HG03565 (cell line): ENCODE measurements at regions not wholly inside any gene's neighbourhood (a gene's known extent, or its start where the extent isn't known, plus 50 kb on each side); places are given as distances from the start of the nearest gene placed in this dataset.
"Not testable (repeated sequence)": the region's sequence is repeated elsewhere in the genome, so short reads cannot be mapped to it uniquely, and the experiment has no call there.

Experiments
- ATAC-seq: cut with Tn5 transposase; IDR thresholded peaks from one replicate; pipeline ENCODE4 v1.9.1; 2021; ENCODE audit warnings: mild to moderate bottlenecking, moderate library complexity; ENCODE audit not compliant: unreplicated experiment

DNA sequence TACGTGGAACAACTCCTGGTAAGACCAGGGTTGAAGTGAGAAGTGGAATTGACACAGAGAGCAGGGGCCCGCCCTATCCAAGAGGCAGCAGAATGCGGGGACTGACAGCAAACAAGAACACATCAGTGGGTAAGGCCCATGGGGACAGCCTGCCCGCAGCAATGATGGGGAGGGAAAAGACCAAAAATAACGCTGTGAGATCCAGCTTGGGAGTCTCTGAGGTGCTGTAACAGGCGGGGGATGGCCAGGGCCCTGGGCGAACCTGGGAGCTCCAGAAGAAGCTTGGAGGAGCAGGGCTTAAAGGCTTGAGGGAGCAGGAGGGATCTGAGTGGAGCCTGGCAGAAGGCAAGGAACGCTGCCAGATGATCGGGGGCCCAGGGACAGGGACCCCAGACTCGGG, 173.4 kb downstream of the TMEM200C start:
- ATAC-seq: no peak

GRCh38 chr18:5720132-5720531, 175.2 kb downstream of the TMEM200C start:
- ATAC-seq: no peak

DNA sequence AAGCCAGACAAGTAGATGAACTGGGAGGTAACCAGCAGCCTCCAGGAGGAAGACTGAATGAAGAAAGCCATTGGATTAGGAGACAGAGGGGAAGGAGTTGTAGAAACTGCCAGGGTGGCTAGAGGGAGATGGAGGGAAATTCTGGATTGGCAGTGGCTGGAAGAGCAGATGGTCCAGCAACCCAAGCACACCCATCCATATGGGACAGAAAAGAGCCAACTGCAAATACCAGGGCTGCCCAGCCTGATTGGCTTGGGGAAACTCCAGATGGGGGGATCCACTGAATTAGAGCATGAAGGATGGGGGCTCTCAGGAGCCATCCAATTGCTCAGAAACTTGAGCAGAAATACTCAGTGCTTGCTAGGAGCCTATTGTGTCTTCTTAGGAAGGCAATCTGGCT, 173.5 kb upstream of the EPB41L3 start:
- ATAC-seq: no peak

- no peak for ATAC-seq
Measured at GRCh38 chr18:5710676-5711075, 166.9 kb upstream of the EPB41L3 start.

- no peak for ATAC-seq
Measured at GRCh38 chr18:5710235-5710634, 166.4 kb upstream of the EPB41L3 start.

DNA sequence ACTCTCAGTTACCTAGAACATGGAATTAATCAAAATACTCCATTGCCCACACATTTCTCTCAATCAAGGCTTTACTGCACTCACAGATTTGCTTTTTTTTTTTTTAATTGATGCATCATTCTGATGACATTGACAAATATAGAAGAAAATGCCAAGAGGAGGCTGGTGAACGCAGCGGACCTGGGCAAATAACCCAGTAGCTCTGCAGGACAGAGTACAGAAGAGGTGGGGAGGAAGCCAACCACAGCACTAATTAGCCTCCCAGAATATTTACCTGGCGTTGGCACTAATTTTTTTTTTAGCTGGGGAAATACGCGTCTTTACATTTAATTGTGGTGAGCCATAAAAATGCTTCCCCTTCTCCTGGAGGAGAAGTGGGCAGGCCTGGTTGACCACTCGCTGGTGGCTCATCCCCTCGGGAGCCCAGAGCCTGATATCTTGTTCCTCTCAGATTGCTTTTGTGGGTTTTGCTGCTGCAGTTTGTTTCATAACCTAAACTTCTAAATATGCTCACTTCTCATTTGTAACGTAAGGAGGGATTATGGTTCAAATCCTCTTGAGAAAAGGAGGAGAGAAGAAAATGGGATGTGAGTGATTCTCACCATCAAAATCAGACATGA, 165.8 kb upstream of the EPB41L3 start:
- ATAC-seq: no peak

GRCh38 chr18:5707586-5707985, 163.8 kb upstream of the EPB41L3 start:
- no peak for ATAC-seq

DNA sequence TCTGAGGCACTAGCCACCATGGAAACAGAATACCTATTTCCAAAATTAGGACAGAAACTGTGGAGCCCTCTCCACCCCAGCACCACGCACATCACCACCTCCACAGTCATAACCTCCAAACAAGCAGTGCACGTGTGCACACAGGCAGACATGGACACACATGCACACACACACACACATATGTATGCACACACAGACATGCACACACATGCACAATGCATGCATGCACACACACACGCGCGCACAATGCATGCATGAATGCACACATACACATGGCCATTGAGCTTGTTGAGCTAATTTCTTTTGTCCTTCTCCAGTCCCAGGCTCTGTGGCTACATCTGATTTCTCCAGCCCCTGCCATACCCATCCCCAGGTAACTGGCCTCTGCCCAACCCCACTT, 161.6 kb upstream of the EPB41L3 start:
- no peak for ATAC-seq

- ATAC-seq: no peak
Measured at GRCh38 chr18:5704847-5705246, 161.1 kb upstream of the EPB41L3 start.

DNA sequence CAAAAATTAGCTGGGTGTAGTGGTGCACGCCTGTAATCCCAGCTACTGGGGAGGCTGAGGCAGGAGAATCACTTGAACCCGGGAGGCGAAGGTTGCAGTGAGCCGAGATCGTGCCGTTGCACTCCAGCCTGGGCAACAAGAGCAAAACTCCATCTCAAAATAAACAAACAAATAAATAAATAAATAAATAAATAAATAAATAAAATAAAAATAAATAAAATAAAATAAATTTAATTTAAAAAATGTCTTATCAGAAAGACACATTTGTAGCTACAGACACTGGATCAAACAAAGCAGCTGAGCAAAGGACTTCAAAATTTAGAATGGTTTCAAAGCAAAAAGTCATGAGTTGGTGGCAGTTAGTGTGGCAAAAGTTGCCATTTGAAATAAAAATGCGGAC, 158.2 kb upstream of the EPB41L3 start:
- not testable (repeated sequence) for ATAC-seq

- ATAC-seq: no peak
Measured at GRCh38 chr18:5693699-5694294, 150.0 kb upstream of the EPB41L3 start.

DNA sequence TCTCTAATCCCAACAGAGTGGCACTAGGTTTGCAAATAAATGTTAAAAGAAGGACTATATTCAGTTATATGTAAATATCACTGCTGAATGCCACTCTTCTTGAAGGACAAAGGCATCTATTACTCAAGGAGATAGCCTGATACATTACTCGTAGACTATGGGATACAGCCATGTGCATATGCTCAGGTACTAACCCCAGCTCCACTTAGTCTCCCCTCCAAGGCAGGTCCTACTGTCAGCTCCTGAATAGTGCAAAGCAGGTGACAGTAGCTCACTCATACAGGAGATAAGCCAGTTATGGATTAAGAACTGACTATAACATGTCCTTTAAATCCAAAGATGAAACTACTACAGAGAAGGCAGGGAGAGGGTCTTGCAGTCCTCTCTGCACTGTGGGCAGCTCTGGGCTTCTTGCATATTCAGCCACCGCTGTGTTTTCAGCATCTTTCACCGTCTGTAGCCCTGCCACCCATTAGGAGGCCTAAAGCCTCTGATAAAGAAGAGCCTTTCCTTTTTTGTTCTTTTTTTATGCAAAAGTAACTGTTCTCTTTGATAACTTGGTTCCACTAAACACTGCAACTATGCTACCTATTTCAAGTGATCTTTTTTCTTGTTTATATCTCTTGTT, 135.1 kb upstream of the EPB41L3 start:
- ATAC-seq: no peak

DNA sequence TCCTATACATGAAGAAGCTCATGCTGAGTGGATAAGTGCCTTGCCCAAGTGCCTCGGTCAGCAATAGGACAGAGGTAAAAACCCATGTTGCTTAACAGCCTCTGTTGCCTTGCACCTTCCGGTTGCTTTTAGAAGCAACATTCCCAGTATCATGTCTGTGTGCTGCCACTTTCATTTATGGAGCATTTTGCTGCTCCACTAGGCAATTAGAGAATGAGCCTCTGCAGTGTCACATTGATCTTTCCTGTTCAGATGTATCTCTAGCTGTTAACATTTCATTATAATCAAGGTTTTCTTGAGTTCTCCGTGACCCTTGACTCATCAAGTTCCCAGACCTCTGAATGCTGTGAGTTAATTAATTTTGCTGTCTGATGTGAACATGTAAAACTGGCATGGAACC, 134.5 kb upstream of the EPB41L3 start:
- ATAC-seq: no peak

DNA sequence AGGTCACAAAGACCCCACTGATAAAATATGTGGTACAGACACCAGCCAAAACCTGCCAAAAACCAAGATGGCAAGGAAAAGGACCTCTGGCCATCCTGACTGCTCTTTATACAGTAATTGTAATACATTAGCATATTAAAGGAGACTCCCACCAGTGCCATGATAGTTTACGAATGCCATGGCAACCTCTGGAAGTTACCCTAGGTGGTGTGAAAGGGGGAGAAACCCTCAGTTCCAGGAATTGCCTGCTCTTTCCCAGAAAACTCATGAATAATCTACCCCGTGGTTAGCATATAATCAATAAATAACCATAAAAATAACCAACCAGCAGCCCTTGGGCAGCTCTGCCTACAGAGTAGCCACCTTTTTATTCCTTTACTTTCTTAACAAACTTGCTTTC, 129.8 kb upstream of the EPB41L3 start:
- no peak for ATAC-seq

DNA sequence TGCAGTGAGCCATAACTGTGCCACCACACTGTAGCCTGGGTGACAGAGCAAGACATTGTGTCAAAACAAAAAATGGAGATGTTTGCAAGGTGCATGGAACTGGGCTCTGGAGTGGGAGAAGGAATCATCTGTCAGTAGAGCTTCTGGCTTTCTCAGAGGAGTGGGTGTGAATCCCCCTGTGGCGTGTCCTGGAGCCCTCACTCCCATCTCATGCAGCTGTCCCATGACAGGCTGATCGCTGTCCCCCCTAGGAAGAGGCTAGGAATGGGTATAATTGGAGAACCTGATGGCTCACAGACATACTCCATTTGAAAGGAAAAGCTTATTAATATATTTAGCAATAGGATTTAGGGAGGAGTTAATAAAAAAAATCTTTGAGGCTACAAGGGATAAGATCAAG, 125.8 kb upstream of the EPB41L3 start:
- ATAC-seq: no peak

GRCh38 chr18:5668087-5668715, 124.4 kb upstream of the EPB41L3 start:
- no peak for ATAC-seq

DNA sequence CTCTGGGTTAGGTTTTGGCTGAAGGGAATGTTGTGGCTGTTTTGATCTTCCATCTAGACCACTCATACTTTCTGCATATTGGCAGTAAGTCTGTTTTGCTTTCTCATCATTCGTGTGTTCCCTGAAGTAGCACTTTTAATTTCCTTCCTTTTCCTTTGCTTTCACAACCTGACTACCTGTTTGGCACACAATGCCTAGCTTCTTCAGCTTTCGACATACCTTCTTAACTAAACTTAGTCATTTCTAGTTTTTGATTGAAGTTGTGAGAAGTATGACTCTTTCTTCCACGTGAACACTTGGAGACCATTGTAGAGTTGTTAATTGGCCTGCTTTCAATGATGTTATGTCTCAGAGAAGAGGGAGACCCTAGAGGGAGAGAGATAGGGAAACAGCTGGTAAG, 123.6 kb upstream of the EPB41L3 start:
- ATAC-seq: no peak

GRCh38 chr18:5662586-5663090, 118.8 kb upstream of the EPB41L3 start:
- no peak for ATAC-seq

DNA sequence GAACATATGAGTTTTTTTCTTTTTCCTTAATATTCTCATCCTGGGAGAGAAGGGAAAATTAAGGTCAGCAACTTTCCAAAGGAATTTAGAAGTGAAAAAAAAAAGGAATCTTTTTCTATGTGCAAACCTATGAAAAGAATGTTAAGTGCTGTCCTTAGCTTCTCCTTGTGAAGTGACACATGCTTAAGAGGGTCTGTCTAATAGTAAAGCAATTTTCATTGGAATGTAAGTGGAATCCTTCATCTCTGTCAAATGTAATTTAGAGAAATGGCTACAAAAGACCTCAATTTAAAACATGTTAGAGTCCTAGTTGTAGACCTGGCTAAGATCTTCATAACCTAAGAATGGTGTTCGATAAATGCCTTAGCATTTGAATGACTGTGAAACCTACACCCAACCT, 117.4 kb upstream of the EPB41L3 start:
- no peak for ATAC-seq

- ATAC-seq: no peak
Measured at GRCh38 chr18:5653802-5654201, 110.0 kb upstream of the EPB41L3 start.

DNA sequence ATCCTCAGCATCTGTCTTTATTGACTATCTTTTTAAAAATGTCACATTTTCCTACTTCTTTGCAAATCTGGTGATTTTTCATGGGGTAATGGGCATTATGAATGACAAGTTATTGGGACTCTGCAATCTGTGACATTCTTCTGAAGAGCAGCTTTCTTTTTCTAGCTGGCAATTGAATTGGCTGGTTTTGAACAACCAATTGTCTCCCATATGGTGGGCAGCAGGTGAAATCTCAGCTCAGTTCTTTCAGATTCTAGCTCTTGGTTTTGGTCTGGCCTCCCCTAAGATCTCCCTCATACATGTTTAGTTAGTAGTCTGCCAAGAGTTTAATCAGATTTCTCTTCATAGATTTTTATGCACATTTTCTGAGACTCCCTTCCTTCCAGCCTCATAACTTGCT, 107.9 kb upstream of the EPB41L3 start:
- ATAC-seq: no peak

GRCh38 chr18:5649439-5649838, 105.6 kb upstream of the EPB41L3 start:
- no peak for ATAC-seq
